GM08714 (cell line): ENCODE measurements at regions not wholly inside any gene's neighbourhood (a gene's known extent, or its start where the extent isn't known, plus 50 kb on each side); places are given as distances from the start of the nearest gene placed in this dataset.

Source experiments
- H3K4me3 ChIP-seq: fragments of 200-500 bp; sonication (Bioruptor generic); 2 replicates; pipeline ENCODE4 v1.5.1; 2014; ENCODE audit warnings: mild to moderate bottlenecking, low read length, inconsistent platforms
- ZNF274 ChIP-seq: IDR thresholded peaks from 2 replicates; pipeline ENCODE4 v1.6.1; 2012; ENCODE audit warnings: mild to moderate bottlenecking, low read depth, low read length

- no peak overlapping the region for H3K4me3 ChIP-seq
- TF ChIP-seq ZNF274 = no peak
These were observed 273.6 kb downstream of the SRBD1 start for GRCh38 chr2:45337481-45337880.

- no peak for TF ChIP-seq ZNF274
These were observed 276.9 kb downstream of the SRBD1 start for GRCh38 chr2:45334205-45334604.

GRCh38 chr2:45332567-45332966 is 278.5 kb downstream of the SRBD1 start:
- no peak overlapping the region for H3K4me3 ChIP-seq
- no peak for TF ChIP-seq ZNF274

More at GRCh38 chr2:45334205-45334604, 276.9 kb downstream of the SRBD1 start:
- H3K4me3 ChIP-seq = no peak overlapping the region

GRCh38 chr2:45332094-45332493 is 279.0 kb downstream of the SRBD1 start:
- TF ChIP-seq ZNF274 = no peak
- no peak overlapping the region for H3K4me3 ChIP-seq

GRCh38 chr2:45331410-45331786 is 279.7 kb downstream of the SRBD1 start:
- no peak for TF ChIP-seq ZNF274
- no peak overlapping the region for H3K4me3 ChIP-seq

GRCh38 chr2:45330637-45331409 is 280.2 kb downstream of the SRBD1 start:
- TF ChIP-seq ZNF274 = no peak
- H3K4me3 ChIP-seq = no peak overlapping the region

- no peak overlapping the region for H3K4me3 ChIP-seq
- no peak for TF ChIP-seq ZNF274
These were observed 281.0 kb downstream of the SRBD1 start for GRCh38 chr2:45330108-45330507.

GRCh38 chr2:45329045-45329677 is 281.9 kb downstream of the SRBD1 start:
- no peak overlapping the region for H3K4me3 ChIP-seq
- no peak for TF ChIP-seq ZNF274

GRCh38 chr2:45328264-45328870 is 282.7 kb downstream of the SRBD1 start:
- no peak for TF ChIP-seq ZNF274
- H3K4me3 ChIP-seq = no peak overlapping the region

GRCh38 chr2:45323344-45323743 is 287.7 kb downstream of the SRBD1 start:
- no peak overlapping the region for H3K4me3 ChIP-seq
- no peak for TF ChIP-seq ZNF274

- TF ChIP-seq ZNF274 = no peak
- H3K4me3 ChIP-seq = no peak overlapping the region
These were observed 290.1 kb downstream of the SRBD1 start for GRCh38 chr2:45320956-45321355.

GRCh38 chr2:45319683-45320455 is 291.2 kb downstream of the SRBD1 start:
- no peak for TF ChIP-seq ZNF274
- H3K4me3 ChIP-seq = no peak overlapping the region

GRCh38 chr2:45318686-45319085 is 292.4 kb downstream of the SRBD1 start:
- no peak overlapping the region for H3K4me3 ChIP-seq
- TF ChIP-seq ZNF274 = no peak

- TF ChIP-seq ZNF274 = no peak
- no peak overlapping the region for H3K4me3 ChIP-seq
These were observed 294.3 kb downstream of the SRBD1 start for GRCh38 chr2:45316576-45317338.
